Hypothalamus (tissue), 51 donors: ENCODE measurements at regions not wholly inside any gene's neighbourhood (a gene's known extent, or its start where the extent isn't known, plus 50 kb on each side); places are given as distances from the start of the nearest gene placed in this dataset.
A peak's percentile ranks its signal among the peaks of the same experiment; 100 is the strongest.

ENCODE experiments used
- DNase-seq, 51 donors: peaks; one replicate each; lab custom pipeline; 2025; lab: John Stamatoyannopoulos, UW

DNA sequence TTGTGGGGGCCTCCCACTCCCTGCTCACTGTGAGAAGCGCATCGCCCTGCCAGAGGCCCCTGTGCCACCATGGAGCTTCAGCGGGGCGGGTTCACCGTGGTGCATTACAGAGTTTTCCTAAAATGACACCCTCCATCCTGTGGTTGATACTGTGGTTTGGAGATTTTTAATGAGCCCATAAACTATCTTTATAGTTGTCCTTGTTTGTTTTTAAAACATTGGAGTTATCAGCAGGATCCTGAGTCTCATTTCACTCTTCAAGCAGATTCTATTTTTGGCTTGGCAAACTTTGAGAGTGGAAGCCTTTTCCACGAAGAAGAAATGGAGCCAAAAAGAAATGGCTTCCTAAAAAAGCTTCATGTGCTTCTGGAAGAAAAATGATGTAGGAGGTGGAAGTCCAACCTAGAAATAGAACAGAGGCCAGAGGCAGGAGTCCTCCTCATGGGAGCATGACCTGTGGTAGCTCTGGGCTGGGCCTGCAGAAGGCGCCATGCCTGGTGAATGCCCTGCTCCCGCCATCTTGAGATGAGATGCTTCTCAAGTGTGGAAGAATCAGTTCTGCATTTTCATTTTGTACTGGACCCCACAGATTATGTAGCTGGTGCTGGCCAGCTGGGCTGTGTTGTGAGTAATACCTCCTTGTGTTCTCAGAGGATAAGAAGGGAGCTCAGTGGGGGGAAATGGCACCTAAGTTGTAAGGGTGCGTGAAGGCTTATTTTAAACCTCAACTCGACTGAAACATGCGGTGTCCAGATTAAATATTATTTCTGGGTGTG is 79.0 kb upstream of the RAI14 start:
- DNase-seq, result no peak

DNA sequence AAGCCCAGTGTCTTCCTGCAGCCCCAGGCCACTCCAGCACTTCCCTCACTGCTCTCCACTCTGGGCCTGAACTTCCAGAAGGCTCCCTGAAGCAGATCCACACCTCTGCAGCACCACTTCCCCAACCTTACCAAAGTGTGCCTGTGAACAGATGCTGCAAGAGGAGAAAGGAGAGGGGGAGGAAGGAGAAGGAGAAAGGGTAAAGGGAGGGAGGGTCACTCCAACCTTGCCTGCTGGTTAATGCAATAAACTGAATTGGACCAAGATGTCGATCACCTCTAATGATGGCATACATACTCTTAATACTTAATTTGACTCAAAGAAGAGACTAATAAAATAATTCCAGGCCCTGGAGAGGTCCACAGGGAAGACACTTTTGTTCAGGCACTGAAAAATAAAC is 77.2 kb upstream of the RAI14 start:
- no peak for DNase-seq

DNA sequence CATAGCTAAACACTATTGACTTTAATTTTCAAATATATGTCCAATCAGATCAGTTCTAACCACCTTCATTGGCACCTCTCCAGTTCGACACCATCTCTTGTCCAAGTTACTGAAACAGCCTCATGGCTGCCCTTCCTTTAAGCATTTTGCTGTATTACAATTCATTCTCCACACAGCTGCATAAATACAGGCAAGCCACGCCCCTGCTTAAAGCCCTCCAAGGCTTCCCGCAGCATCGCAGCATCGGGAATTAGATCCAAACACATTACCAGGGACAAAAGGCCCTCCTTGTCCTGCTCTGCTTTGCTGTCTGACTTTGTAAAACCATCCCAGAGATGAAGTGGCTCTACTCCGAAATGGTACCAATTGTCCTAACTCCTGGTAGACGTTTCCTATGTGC is 75.1 kb upstream of the RAI14 start:
- DNase-seq, result no peak

DNA sequence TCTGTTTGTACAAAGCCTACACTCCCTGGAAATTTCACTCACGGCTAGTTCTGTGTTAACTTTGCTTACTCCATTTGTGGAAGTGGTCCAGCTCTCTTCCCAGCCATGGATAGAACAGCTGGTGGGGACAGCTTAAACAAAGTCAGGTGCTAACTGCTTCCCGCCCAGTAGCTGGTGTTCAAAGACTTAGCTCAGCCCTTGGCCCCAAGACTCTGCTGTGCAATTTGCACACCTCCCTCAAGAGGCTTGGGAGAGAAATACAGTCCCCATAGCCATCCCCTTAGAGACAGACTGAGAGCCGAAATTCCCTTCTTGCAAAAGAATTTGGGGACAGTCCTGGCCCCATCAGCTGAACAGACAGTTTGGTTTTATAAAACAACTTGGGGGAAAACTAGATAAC is 73.8 kb upstream of the RAI14 start:
- DNase-seq, result no peak

DNA sequence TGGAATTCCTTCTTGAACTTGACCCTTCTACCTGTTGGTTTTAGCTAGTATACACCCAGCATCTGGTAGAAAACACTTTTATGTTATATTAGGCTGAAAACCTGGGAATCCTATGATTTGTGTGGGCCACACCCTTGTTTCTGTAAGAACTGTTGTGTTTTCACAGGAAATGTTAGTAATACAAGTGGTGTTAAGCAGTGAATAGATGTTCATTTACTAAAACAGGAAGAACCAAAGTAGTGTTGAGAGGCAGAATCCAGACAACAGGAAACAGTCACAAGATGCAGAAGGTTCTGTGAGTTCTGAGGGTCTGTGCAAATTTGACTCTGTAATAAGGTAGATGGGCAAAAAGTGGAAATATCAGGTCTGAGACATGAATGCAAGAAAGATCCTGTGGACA is 73.0 kb upstream of the RAI14 start:
- no peak for DNase-seq

DNA sequence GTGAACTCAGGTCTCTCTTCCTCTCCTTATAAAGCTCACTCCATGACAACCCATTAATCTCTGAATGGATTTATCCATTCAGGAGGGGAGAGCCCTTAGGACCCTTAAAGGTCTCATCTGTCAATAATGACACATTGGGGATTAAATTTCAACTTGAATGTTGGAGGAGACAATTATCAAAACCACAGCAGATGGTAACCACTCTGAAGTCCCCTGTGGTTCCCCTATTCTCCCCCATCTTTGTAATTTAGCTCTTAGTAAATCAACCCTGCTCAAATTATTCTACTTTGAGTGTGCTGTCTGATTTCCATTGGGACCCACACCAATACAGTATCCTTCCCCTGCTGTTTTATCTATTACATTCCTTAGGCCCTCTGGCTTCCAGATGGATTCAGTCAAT is 72.0 kb upstream of the RAI14 start:
- DNase-seq, result no peak

DNA sequence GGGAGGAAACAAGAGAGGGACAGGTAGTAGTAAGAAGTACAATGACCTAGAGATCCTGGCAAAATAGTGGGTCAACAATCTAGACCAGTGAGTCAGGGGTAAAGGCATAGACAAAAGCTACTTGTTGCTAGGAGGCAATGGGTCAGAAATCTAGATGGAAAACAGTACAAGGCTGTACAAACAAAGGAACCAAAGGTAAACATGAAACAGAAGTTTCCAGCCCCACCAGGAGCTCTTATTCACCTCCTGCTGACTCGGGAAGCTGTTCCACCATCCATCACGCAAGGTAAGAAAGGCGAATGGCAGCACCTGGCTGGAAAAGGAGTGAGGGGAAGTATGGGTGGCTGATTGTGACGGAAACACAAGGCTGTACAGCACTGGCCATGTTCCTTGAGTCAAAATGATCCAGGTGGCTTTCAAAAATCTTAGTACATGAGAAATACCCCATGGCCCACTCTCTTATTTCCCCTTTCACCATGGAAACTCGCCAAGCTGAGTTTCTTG is 70.5 kb upstream of the RAI14 start:
- no peak for DNase-seq

DNA sequence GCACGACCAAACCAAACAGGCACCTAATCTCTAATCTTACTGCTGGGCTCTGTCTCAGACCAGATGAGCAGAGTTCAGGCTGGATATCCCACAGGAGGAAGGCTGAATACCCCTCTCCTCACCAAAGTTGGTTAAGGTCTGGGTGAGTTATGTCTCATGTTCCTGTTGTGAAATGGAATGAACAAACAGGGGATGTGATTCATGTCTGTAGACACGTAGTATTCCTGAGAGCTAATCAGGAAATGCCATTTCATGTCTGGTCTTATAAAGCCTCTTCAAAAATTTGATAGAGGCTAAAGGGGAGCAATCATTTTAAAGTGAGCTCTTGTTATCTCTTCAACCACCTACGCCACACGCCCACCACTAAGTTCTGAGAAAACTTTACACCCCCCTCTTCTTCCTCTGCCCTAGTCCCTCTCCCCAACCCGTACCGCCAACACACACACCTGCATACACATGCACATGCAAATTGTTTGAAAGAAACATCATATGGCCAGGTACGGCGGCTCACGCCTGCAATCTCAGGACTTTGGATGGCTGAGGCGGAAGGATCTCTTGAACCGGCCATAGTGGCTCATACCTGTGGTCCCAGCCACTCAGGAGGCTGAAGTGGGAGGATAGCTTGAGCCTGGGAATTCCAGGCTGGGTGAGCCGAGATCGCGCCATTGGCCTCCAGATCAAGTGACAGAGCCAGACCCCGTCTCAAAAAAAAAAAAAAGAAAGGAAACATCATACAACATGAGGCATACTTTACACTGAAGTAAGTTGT is 69.8 kb upstream of the RAI14 start:
- DNase-seq, result no peak

DNA sequence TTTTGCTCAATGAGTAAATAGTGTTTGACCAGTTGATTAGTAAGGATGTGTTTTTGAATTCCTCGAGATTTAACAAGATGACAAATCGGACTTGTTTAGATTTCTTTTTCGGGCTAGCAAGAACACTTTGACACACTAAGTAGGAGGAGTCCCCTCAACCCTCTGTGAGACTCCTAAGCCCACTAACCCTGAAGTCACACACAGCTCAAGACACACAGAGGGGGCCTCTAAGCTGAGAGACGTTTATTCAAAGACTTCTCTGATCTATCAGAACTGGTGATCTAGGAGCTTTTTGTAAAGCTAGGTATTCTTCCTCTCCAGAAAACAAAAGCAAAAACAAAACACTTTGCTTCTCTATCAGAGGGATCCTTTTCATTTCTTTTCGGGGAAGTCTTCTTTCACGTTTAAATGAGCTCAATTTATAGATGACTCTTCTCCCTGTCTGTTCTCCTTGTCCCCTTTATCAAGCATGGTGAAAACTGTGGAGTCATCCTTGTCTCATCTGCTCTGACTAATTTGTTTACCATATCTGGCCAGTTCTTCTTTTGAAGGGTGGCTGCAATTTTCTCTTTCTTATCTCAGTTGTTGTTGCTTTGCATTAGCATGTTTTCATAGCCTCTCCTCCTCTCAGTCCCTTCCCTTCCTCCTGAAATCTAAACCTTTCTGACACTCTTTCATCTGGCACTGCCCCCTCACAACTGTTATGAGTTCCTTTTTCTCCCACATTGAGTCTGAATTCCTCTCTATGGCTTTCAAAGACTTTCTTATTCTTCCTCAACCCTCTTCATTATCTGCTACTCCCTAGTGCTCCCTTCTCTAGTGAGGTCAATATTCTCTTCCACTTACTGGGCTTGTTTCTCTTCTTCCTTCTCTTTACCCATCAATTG is 68.5 kb upstream of the RAI14 start:
- no peak for DNase-seq

DNA sequence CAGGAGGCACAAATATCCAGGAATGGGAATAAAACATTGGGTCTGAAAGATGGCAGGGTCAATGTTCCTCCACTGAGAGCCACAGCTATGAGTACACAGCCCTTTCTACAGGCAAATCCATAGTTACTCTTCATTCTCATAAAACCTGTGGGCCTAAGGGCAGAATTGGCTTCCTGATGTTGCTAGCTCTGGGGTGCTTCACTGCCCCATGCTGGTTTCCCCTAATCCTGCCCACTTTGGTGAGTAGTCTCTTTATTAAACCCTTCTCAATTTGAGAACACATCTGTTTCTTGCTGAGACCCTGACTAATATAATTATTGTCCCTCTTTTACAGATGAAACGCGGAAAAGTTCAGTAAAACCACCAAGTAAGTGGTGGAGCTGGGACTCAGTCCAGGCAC is 66.3 kb upstream of the RAI14 start:
- no peak for DNase-seq

DNA sequence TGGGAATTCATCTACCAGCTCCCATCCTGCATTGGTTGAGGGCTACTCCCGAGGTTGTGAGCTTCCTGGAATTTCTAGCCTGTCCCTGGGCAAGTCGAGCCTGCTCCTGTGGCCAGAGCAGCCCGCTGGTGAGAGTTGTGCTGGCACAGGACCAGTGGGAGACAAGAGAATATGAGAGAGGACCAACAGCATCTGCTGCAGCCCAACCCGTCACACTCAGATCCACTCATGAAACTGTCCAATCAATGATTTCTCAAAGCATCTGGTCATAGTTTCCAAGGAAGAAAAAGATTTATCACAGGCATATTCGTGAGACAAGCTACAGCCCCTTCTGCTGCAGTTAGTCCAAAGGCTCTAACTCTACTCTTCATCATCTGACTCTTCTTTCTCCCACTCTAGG is 64.4 kb upstream of the RAI14 start:
- DNase-seq, result peak in 1 of 51 donors; percentile 35

DNA sequence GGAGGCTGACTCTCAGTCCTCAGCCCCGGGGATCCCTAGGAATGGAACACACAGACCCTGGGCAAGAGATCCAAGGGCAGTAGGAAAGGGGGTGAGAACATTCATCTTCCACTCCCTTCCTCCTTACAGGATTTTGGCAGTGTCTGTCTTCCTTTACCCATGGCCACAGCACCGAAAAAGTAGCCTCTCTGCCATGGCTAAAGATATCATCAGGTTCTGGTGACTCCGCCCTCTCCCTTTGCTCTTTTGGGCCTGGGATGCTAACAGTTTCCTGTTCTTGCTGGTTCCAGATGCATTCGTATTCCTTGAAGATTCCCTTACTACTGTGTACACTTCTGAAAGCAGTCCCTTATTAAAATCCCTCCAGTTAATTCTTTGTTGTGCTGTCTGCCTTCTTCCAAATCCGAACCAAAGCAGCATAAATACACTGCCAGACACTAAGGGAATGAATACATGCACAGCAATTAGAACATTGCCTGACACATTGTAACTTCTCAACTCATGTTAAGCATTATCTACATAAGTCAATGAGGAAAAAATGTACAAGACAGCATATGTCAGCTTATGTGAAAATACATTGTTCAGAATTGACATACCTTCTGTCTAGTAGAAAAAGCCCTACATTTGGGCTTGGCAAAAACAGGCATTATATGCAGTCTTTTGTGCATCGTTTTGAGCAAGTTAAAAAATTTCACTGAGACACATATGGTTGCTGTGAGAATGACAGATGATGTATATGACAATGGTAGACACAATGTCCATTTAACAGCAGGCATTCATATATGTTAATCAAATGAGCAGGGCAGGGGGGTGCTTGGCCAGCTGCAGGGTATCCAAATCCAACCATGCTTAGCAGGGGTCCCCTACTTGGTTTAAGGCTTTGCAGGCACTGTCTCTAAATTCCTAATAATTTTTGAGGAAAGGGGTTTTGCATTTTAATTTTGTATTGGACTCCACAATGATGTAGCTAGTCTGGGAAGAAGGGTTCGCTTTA is 58.8 kb upstream of the RAI14 start:
- peak in 1 of 51 donors; percentile 2 for DNase-seq

DNA sequence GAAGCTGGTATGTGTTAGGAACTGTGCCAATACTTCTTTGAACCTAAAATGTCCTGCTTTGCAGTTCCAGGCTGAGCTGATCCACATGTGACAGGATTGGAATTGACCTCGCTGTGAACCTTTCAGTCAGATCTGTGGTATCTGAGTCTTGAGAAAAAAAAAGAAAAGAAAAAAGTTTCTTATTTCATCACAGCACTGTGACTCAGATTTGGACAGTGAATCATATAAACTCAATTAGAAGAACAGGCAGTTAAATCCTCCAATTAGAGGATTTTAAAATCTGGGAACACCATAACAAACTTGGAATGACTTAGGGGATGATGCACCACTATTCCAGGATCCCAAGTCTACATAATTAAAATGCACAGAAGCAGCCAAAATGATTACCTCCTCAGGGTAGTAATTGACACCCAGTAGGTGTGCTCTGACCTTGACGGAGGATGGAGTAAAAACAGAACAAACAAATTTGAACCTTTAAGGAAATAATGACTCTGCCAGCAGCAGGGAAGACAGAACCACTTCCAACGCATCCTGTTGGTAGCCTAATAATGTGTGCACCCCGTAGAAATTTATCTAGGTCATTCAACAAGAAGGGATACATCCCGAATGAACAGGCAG is 57.8 kb upstream of the RAI14 start:
- peak in 1 of 51 donors; percentile 4 for DNase-seq

DNA sequence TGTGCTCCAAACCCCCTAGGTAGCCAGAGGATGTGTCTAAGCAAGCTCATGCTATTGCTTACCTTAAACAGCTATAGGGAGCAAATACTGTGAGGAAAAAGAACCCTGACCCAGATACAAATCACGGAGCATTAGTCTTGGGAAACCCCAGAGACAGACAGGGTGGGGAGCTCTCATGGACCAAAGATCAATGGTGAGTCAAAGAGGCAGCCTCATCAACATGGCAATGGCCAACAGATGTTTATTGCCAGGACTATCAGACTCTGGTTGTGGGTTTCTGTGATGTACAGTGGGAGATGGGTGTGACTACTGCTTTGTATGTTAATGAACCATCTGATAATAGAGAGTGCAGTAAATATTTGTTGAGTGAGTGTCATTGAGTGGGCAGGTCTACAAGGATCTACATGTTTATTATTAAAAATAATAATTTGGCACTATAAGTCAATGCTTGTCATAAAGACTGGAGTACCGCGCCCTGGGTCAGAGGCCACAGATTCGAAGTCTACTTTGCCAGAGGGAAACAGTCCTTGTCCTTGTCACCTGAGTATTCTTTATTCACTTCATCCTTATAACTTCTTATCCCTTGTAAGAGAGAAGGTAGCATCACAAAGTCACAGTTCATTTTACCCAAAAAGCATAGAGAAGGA is 56.5 kb upstream of the RAI14 start:
- DNase-seq, result no peak

DNA sequence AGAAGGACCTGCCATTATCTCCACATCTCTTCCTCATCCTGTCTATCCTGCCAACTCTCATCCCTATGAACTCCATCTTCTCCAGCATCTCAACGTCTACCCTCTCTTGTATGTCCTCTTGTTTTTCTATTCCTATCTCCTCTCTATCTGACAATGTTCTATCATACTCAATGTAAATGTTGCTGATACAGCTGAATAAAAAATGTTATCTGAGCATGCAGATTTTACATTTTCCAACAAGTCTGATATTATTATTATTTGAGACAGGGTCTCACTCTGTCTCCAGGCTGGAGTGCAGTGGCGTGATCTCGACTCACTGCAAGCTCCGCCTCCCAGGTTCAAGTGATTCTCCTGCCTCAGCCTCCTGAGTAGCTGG is 56.0 kb upstream of the RAI14 start:
- DNase-seq, result no peak

DNA sequence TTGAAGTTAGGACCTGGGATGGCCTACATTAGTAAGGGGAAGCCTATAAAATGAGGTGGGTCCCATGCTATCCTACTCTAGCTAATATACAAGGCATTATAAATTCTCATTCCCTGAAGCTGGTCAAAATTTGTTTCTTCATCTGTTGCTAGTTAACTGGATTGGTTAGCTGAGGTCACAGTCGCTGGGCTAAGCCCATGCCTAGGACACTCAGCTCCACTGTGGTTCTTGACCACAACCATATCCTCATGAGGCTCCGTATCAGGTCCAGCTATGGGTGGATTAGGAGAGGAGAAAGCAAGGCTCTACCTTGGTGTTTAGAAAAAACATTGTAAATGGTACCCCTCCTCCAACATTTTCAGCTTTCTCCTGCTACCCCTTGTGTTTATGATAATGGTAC is 52.8 kb upstream of the RAI14 start:
- DNase-seq, result no peak

DNA sequence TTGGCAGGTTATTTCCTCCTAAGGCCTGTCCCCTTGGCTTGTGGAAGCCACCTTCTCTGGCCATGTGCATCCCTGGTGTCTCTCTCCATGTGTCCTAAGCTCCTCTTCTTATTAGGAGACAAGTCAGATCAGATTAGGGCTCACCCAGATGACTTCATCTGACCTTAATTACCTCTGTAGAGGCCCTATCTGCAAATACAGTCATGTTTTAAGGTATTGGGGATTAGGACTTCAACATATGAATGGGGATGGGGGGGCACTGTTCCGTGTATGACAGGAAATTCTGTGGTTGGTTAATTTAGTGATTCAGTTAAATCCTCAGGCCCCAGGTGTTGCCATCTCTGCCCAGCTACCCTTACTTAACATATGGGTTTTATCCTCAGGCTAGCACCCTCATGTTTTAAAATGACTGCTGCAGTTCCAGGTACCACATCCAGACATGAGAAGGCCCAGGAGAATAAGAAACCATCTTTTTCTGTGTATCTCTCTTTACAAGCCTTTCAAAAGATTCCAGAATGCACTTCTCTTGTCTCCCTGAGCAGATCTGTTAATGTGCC is 51.9 kb upstream of the RAI14 start:
- DNase-seq, result no peak

DNA sequence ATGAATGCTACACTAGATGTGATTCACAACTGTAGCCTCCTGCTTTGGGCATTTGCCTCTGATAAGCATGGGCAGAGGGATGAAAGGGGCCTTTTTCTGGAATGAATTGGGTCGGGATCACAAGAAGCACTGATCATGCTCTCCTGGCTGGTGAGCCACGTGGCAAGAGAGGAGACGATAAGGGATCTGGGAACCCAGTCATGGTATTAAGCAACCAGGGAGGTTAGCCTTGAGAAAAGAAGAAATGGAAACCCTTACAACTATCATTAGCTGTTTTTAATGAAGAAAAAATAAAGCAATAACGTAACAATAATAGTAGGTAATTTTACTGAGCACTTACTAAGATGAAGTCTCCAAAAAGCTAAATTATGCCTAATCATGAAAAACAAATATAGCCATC is 50.0 kb upstream of the RAI14 start:
- DNase-seq, result no peak
